Breast epithelium (tissue), 3 donors: ENCODE measurements at regions not wholly inside any gene's neighbourhood (a gene's known extent, or its start where the extent isn't known, plus 50 kb on each side); places are given as distances from the start of the nearest gene placed in this dataset.

Experiments
- CTCF ChIP-seq, 3 donors: fragments of 450-650 bp; IDR thresholded peaks; one replicate each; pipeline ENCODE4 v1.5.1; 2016 to 2017; ENCODE audit warnings: antibody characterized with exemption in 3 of 3, mild to moderate bottlenecking in 3 of 3, moderate library complexity in 3 of 3
- POLR2A ChIP-seq: fragments of 450-650 bp; IDR thresholded peaks from one replicate; pipeline ENCODE4 v1.6.1; 2016; ENCODE audit warnings: antibody characterized with exemption, mild to moderate bottlenecking, moderate library complexity

GRCh38 chr13:83740622-83741021, 141.7 kb downstream of the SLITRK1 start:
- TF ChIP-seq CTCF (IDR thresholded peaks at IDR 0.05): no peak
- TF ChIP-seq POLR2A: no peak
